ENCODE measurements at regions not wholly inside any gene's neighbourhood (a gene's known extent, or its start where the extent isn't known, plus 50 kb on each side); places are given as distances from the start of the nearest gene placed in this dataset.

- no peaks in the 10 kb centered on the region for H3K36me3 ChIP-seq (ENCODE audit: control insufficient read depth, insufficient read depth, low read length)
- H3K9me3 ChIP-seq (ENCODE audit: control insufficient read depth, insufficient read depth, low read depth, low read length) = peaks cover 6% of the 10 kb centered on the region; the same call in 1 of the 2 replicates
- no peak overlapping the region for H3K27ac ChIP-seq (ENCODE audit: low read depth, low read length)
- H3K9ac ChIP-seq (ENCODE audit: low read length) = no peak overlapping the region
- H3K4me3 ChIP-seq (ENCODE audit: low read depth, low read length) = no peak overlapping the region
- H3K4me1 ChIP-seq (ENCODE audit: control insufficient read depth, insufficient read depth, low read length) = peaks cover 13% of the 10 kb centered on the region
- peaks cover under 1% of the 10 kb centered on the region; the same call in 1 of the 2 replicates for H3K27me3 ChIP-seq (ENCODE audit: control insufficient read depth, insufficient read depth, low read length)
These were observed 76.7 kb upstream of the UNC5A start for GRCh38 chr5:176733406-176734262.

- Histone ChIP-seq H3K9me3 (ENCODE audit: control insufficient read depth, insufficient read depth, low read depth, low read length) (peaks cover 6% of the 10 kb centered on the region; the same call in 1 of the 2 replicates), H3K4me1 (ENCODE audit: control insufficient read depth, insufficient read depth, low read length) (peaks cover 25% of the 10 kb centered on the region), H3K9ac (ENCODE audit: low read length) (no peak overlapping the region), H3K4me3 (ENCODE audit: low read depth, low read length) (no peak overlapping the region), H3K36me3 (ENCODE audit: control insufficient read depth, insufficient read depth, low read length) (no peaks in the 10 kb centered on the region), H3K27ac (ENCODE audit: low read depth, low read length) (no peak overlapping the region), H3K27me3 (ENCODE audit: control insufficient read depth, insufficient read depth, low read length) (peaks cover 7% of the 10 kb centered on the region)
These were observed 75.5 kb upstream of the UNC5A start for GRCh38 chr5:176734756-176735342.

- H3K27me3 ChIP-seq (ENCODE audit: control insufficient read depth, insufficient read depth, low read length) = peaks cover 13% of the 10 kb centered on the region
These were observed 74.7 kb upstream of the UNC5A start for GRCh38 chr5:176735383-176736265.

GRCh38 chr5:176736301-176736930 is 73.9 kb upstream of the UNC5A start:
- Histone ChIP-seq H3K27me3 (ENCODE audit: control insufficient read depth, insufficient read depth, low read length) (peaks cover 20% of the 10 kb centered on the region), H3K4me1 (ENCODE audit: control insufficient read depth, insufficient read depth, low read length) (peaks cover 27% of the 10 kb centered on the region)

More at GRCh38 chr5:176735383-176736265, 74.7 kb upstream of the UNC5A start:
- no peaks in the 10 kb centered on the region for H3K36me3 ChIP-seq (ENCODE audit: control insufficient read depth, insufficient read depth, low read length)
- peaks cover 25% of the 10 kb centered on the region for H3K4me1 ChIP-seq (ENCODE audit: control insufficient read depth, insufficient read depth, low read length)
- H3K9ac ChIP-seq (ENCODE audit: low read length) = no peak overlapping the region
- H3K27ac ChIP-seq (ENCODE audit: low read depth, low read length) = no peak overlapping the region
- H3K9me3 ChIP-seq (ENCODE audit: control insufficient read depth, insufficient read depth, low read depth, low read length) = peaks cover 4% of the 10 kb centered on the region; the same call in 1 of the 2 replicates
- H3K4me3 ChIP-seq (ENCODE audit: low read depth, low read length) = no peak overlapping the region

GRCh38 chr5:176736931-176737745 is 73.2 kb upstream of the UNC5A start:
- Histone ChIP-seq H3K36me3 (ENCODE audit: control insufficient read depth, insufficient read depth, low read length) (no peaks in the 10 kb centered on the region), H3K9me3 (ENCODE audit: control insufficient read depth, insufficient read depth, low read depth, low read length) (no peaks in the 10 kb centered on the region), H3K9ac (ENCODE audit: low read length) (no peak overlapping the region), H3K27me3 (ENCODE audit: control insufficient read depth, insufficient read depth, low read length) (peaks cover 25% of the 10 kb centered on the region), H3K4me1 (ENCODE audit: control insufficient read depth, insufficient read depth, low read length) (peaks cover 31% of the 10 kb centered on the region), H3K27ac (ENCODE audit: low read depth, low read length) (no peak overlapping the region), H3K4me3 (ENCODE audit: low read depth, low read length) (no peak overlapping the region)

More at GRCh38 chr5:176736301-176736930, 73.9 kb upstream of the UNC5A start:
- Histone ChIP-seq H3K4me3 (ENCODE audit: low read depth, low read length) (no peak overlapping the region), H3K27ac (ENCODE audit: low read depth, low read length) (no peak overlapping the region), H3K9ac (ENCODE audit: low read length) (no peak overlapping the region), H3K36me3 (ENCODE audit: control insufficient read depth, insufficient read depth, low read length) (no peaks in the 10 kb centered on the region), H3K9me3 (ENCODE audit: control insufficient read depth, insufficient read depth, low read depth, low read length) (no peaks in the 10 kb centered on the region)

GRCh38 chr5:176737746-176738636 is 72.4 kb upstream of the UNC5A start:
- Histone ChIP-seq H3K9ac (ENCODE audit: low read length) (no peak overlapping the region), H3K4me3 (ENCODE audit: low read depth, low read length) (no peak overlapping the region), H3K27me3 (ENCODE audit: control insufficient read depth, insufficient read depth, low read length) (peaks cover 32% of the 10 kb centered on the region), H3K4me1 (ENCODE audit: control insufficient read depth, insufficient read depth, low read length) (peaks cover 31% of the 10 kb centered on the region), H3K36me3 (ENCODE audit: control insufficient read depth, insufficient read depth, low read length) (no peaks in the 10 kb centered on the region), H3K27ac (ENCODE audit: low read depth, low read length) (no peak overlapping the region), H3K9me3 (ENCODE audit: control insufficient read depth, insufficient read depth, low read depth, low read length) (no peaks in the 10 kb centered on the region)

GRCh38 chr5:176738637-176739250 is 71.6 kb upstream of the UNC5A start:
- no peak overlapping the region for H3K9ac ChIP-seq (ENCODE audit: low read length)
- H3K4me1 ChIP-seq (ENCODE audit: control insufficient read depth, insufficient read depth, low read length) = peaks cover 34% of the 10 kb centered on the region
- H3K27ac ChIP-seq (ENCODE audit: low read depth, low read length) = no peak overlapping the region
- H3K36me3 ChIP-seq (ENCODE audit: control insufficient read depth, insufficient read depth, low read length) = no peaks in the 10 kb centered on the region
- no peaks in the 10 kb centered on the region for H3K9me3 ChIP-seq (ENCODE audit: control insufficient read depth, insufficient read depth, low read depth, low read length)
- peaks cover 38% of the 10 kb centered on the region for H3K27me3 ChIP-seq (ENCODE audit: control insufficient read depth, insufficient read depth, low read length)
- H3K4me3 ChIP-seq (ENCODE audit: low read depth, low read length) = no peak overlapping the region

GRCh38 chr5:176739461-176740051 is 70.8 kb upstream of the UNC5A start:
- no peaks in the 10 kb centered on the region for H3K36me3 ChIP-seq (ENCODE audit: control insufficient read depth, insufficient read depth, low read length)
- no peaks in the 10 kb centered on the region for H3K9me3 ChIP-seq (ENCODE audit: control insufficient read depth, insufficient read depth, low read depth, low read length)
- H3K4me1 ChIP-seq (ENCODE audit: control insufficient read depth, insufficient read depth, low read length) = peaks cover 41% of the 10 kb centered on the region
- peaks cover 46% of the 10 kb centered on the region for H3K27me3 ChIP-seq (ENCODE audit: control insufficient read depth, insufficient read depth, low read length)
- no peak overlapping the region for H3K9ac ChIP-seq (ENCODE audit: low read length)
- no peak overlapping the region for H3K27ac ChIP-seq (ENCODE audit: low read depth, low read length)
- no peak overlapping the region for H3K4me3 ChIP-seq (ENCODE audit: low read depth, low read length)

GRCh38 chr5:176740131-176740701 is 70.1 kb upstream of the UNC5A start:
- Histone ChIP-seq H3K27ac (ENCODE audit: low read depth, low read length) (no peak overlapping the region), H3K4me1 (ENCODE audit: control insufficient read depth, insufficient read depth, low read length) (peaks cover 47% of the 10 kb centered on the region), H3K36me3 (ENCODE audit: control insufficient read depth, insufficient read depth, low read length) (no peaks in the 10 kb centered on the region), H3K4me3 (ENCODE audit: low read depth, low read length) (no peak overlapping the region), H3K9ac (ENCODE audit: low read length) (no peak overlapping the region), H3K27me3 (ENCODE audit: control insufficient read depth, insufficient read depth, low read length) (peaks cover 46% of the 10 kb centered on the region), H3K9me3 (ENCODE audit: control insufficient read depth, insufficient read depth, low read depth, low read length) (no peaks in the 10 kb centered on the region)

Data from HUES6 (cell line).